Epithelial cell of esophagus (primary cell): ENCODE measurements at regions not wholly inside any gene's neighbourhood (a gene's known extent, or its start where the extent isn't known, plus 50 kb on each side); places are given as distances from the start of the nearest gene placed in this dataset.
A peak's percentile ranks its signal among the peaks of the same experiment; 100 is the strongest.
"Not testable (repeated sequence)": the region's sequence is repeated elsewhere in the genome, so short reads cannot be mapped to it uniquely, and the experiment has no call there.

Experiments used
- DNase-seq: peaks from one replicate; pipeline ENCODE4 v3.0.0; 2010; ENCODE audit warnings: low read depth
- H3K4me3 ChIP-seq: 2 replicates; pipeline ENCODE4 v1.5.1; 2011; ENCODE audit warnings: mild to moderate bottlenecking, low read length, control low read depth
- CTCF ChIP-seq: IDR thresholded peaks from 2 replicates; pipeline ENCODE4 v1.5.1; 2011; ENCODE audit warnings: low read depth, mild to moderate bottlenecking, low read length, control low read depth, inconsistent platforms; ENCODE audit not compliant: insufficient read depth; ENCODE audit errors: missing control alignments

- TF ChIP-seq CTCF: no peak
- no peak overlapping the region for H3K4me3 ChIP-seq
- no peak for DNase-seq
Observed at GRCh38 chr17:77066165-77066564, 74.6 kb upstream of the SEC14L1 start.

- peak; percentile 61 for DNase-seq
Observed at GRCh38 chr17:77066726-77067409, 73.9 kb upstream of the SEC14L1 start.

GRCh38 chr17:77068915-77069314 is 71.9 kb upstream of the SEC14L1 start:
- peak; percentile 78 for DNase-seq
- H3K4me3 ChIP-seq: no peak overlapping the region
- TF ChIP-seq CTCF: no peak

More at GRCh38 chr17:77066726-77067409, 73.9 kb upstream of the SEC14L1 start:
- peak; percentile 85 for TF ChIP-seq CTCF
- not testable (repeated sequence) for H3K4me3 ChIP-seq

GRCh38 chr17:77070888-77071279 is 69.9 kb upstream of the SEC14L1 start:
- no peak for DNase-seq
- no peak overlapping the region for H3K4me3 ChIP-seq
- no peak for TF ChIP-seq CTCF

GRCh38 chr17:77071925-77072490 is 68.8 kb upstream of the SEC14L1 start:
- no peak for TF ChIP-seq CTCF
- no peak for DNase-seq
- H3K4me3 ChIP-seq: no peak overlapping the region

GRCh38 chr17:77072670-77073069 is 68.1 kb upstream of the SEC14L1 start:
- H3K4me3 ChIP-seq: no peak overlapping the region
- DNase-seq: no peak
- TF ChIP-seq CTCF: no peak

- DNase-seq: no peak
- no peak overlapping the region for H3K4me3 ChIP-seq
- TF ChIP-seq CTCF: no peak
Observed at GRCh38 chr17:77074681-77075080, 66.1 kb upstream of the SEC14L1 start.
